Spleen (tissue), 11 donors: ENCODE measurements at regions not wholly inside any gene's neighbourhood (a gene's known extent, or its start where the extent isn't known, plus 50 kb on each side); places are given as distances from the start of the nearest gene placed in this dataset.

ENCODE experiments used
- DNase-seq: peaks from one replicate; pipeline ENCODE4 v3.0.0-alpha.2; 2020
- H3K27ac ChIP-seq, 8 donors: fragments of 200-600 bp; sonication (generic) in 7 of 8; 1 replicate in 4 of 8; 2 replicates in 4 of 8; pipeline versions ENCODE4 v1.5.0 to v1.8.0; 2016 to 2021; ENCODE audit warnings: inconsistent platforms in 4 of 8, mild to moderate bottlenecking in 4 of 8, moderate library complexity in 1 of 8
- H3K27me3 ChIP-seq, 7 donors: fragments of 200-600 bp; sonication (generic) in 6 of 7; replicated peaks in 1 of 7; 1 replicate in 4 of 7; 2 replicates in 3 of 7; pipeline versions ENCODE4 v1.5.0 to v1.8.0; 2016 to 2021; ENCODE audit warnings: inconsistent platforms in 3 of 7, mild to moderate bottlenecking in 1 of 7
- H3K36me3 ChIP-seq, 6 donors: fragments of 200-600 bp; sonication (generic) in 5 of 6; 1 replicate in 4 of 6; 2 replicates in 2 of 6; pipeline versions ENCODE4 v1.5.0 to v1.8.0; 2016 to 2021; ENCODE audit warnings: inconsistent platforms in 2 of 6
- H3K4me1 ChIP-seq, 6 donors: fragments of 200-600 bp; sonication (generic) in 5 of 6; 1 replicate in 3 of 6; 2 replicates in 3 of 6; pipeline versions ENCODE4 v1.5.0 to v1.8.0; 2016 to 2021; ENCODE audit warnings: inconsistent platforms in 3 of 6
- H3K4me3 ChIP-seq, 8 donors: fragments of 200-600 bp; sonication (generic) in 7 of 8; 1 replicate in 4 of 8; 2 replicates in 4 of 8; pipeline versions ENCODE4 v1.5.0 to v1.8.0; 2016 to 2021; ENCODE audit warnings: inconsistent platforms in 4 of 8, mild to moderate bottlenecking in 4 of 8, moderate library complexity in 2 of 8
- H3K9me3 ChIP-seq, 8 donors: fragments of 200-600 bp; sonication (generic) in 7 of 8; 1 replicate in 4 of 8; 2 replicates in 4 of 8; pipeline versions ENCODE4 v1.5.0 to v1.8.0; 2016 to 2021; ENCODE audit warnings: inconsistent platforms in 4 of 8
- CTCF ChIP-seq, 11 experiments: fragments of 200-600 bp in 7 of 11; fragments of 450-650 bp in 4 of 11; sonication (generic) in 4 of 11; IDR thresholded peaks in 8 of 11; conservative IDR thresholded peaks in 3 of 11; 1 replicate in 7 of 11; 2 replicates in 4 of 11; pipeline versions ENCODE4 v1.4.0 to v1.8.0; 2016 to 2021; ENCODE audit warnings: antibody characterized with exemption in 11 of 11, inconsistent platforms in 4 of 11, mild to moderate bottlenecking in 1 of 11
- POLR2A ChIP-seq, 3 donors: fragments of 450-650 bp; IDR thresholded peaks; one replicate each; pipeline ENCODE4 v1.5.1; 2017; ENCODE audit warnings: antibody characterized with exemption in 3 of 3, mild to moderate bottlenecking in 1 of 3
- POLR2AphosphoS5 ChIP-seq, 3 donors: sonication (generic); formaldehyde crosslinking; IDR thresholded peaks; one replicate each; pipeline ENCODE4 v1.5.1; 2017; ENCODE audit warnings: antibody characterized with exemption in 3 of 3
- WGBS, 5 donors: extraction: QIAGEN DNeasy Blood & Tissue Kit in 3 of 5; methylation state at CpG; one replicate each; pipeline versions ENCODE4 v1.1.5 to v1.1.7; 2013 to 2018; 5-methylcytosine and 5-hydroxymethylcytosine counted together
- intact Hi-C: fragments of 100-400 bp; cut with DNase I; formaldehyde crosslinking; loops from one replicate; pipeline ENCODE4 v1.15.0; 2023; ENCODE audit warnings: low total_unique reads
- donor health status: healthy with polysubstance abuse.
- donor health status: DM: no; HTN: no; CAD: no; lungs with moderate emphysema.
- donor health status: DM: no; HTN: no; CAD: no.
- donor health status: Bipolar disorder and iron deficiency.
- donor health status: healthy.
- donor health status: DM: no; HTN: no; CAD: no.
- donor health status: DM: yes; HTN: yes; CAD: no.

- no peaks in the 10 kb centered on the region for H3K9me3 ChIP-seq
- intact Hi-C loops = no loop called here
- H3K27ac ChIP-seq = no peak overlapping the region
- no peaks in the 10 kb centered on the region for H3K4me1 ChIP-seq
- no peaks in the 10 kb centered on the region for H3K27me3 ChIP-seq
- no peak overlapping the region for H3K4me3 ChIP-seq
- DNase-seq = no peak
- 62 to 80% (median 71%) methylated on average over 6 of the region's 6 CpGs for WGBS, 5 donors
- TF ChIP-seq CTCF (IDR thresholded peaks at IDR 0.05 in 8 of 11, conservative IDR thresholded peaks at IDR 0.05 in 3 of 11) (no peak), POLR2A (IDR thresholded peaks at IDR 0.05) (no peak), POLR2AphosphoS5 (IDR thresholded peaks at IDR 0.05) (no peak)
- no peaks in the 10 kb centered on the region for H3K36me3 ChIP-seq
These were observed 319.1 kb downstream of the GPAT3 start for GRCh38 chr4:83855044-83855443.

GRCh38 chr4:83852085-83852451, 316.2 kb downstream of the GPAT3 start:
- TF ChIP-seq POLR2AphosphoS5 (IDR thresholded peaks at IDR 0.05) (no peak), CTCF (IDR thresholded peaks at IDR 0.05 in 8 of 11, conservative IDR thresholded peaks at IDR 0.05 in 3 of 11) (no peak), POLR2A (IDR thresholded peaks at IDR 0.05) (no peak)
- no peaks in the 10 kb centered on the region for H3K9me3 ChIP-seq
- intact Hi-C loops = no loop called here
- H3K4me1 ChIP-seq = no peaks in the 10 kb centered on the region
- no peaks in the 10 kb centered on the region for H3K36me3 ChIP-seq
- 31 to 38% (median 35%) methylated on average over 1 of the region's 1 CpG for WGBS, 5 donors
- DNase-seq = no peak
- H3K27me3 ChIP-seq = no peaks in the 10 kb centered on the region
- no peak overlapping the region for H3K4me3 ChIP-seq
- H3K27ac ChIP-seq = no peak overlapping the region

- TF ChIP-seq CTCF (IDR thresholded peaks at IDR 0.05 in 8 of 11, conservative IDR thresholded peaks at IDR 0.05 in 3 of 11) (no peak), POLR2AphosphoS5 (IDR thresholded peaks at IDR 0.05) (no peak), POLR2A (IDR thresholded peaks at IDR 0.05) (no peak)
- Histone ChIP-seq H3K27ac (no peak overlapping the region), H3K4me1 (no peaks in the 10 kb centered on the region), H3K27me3 (peaks cover 0 to under 1% (median 0%) of the 10 kb centered on the region in 7 donors), H3K36me3 (no peaks in the 10 kb centered on the region), H3K4me3 (no peak overlapping the region), H3K9me3 (no peaks in the 10 kb centered on the region)
- WGBS, 5 donors = 30 to 47% (median 43%) methylated on average over 10 of the region's 10 CpGs
- no peak for DNase-seq
- intact Hi-C loops = no loop called here
These were observed 315.6 kb downstream of the GPAT3 start for GRCh38 chr4:83851261-83852084.

GRCh38 chr4:83850435-83850834, 314.5 kb downstream of the GPAT3 start:
- intact Hi-C loops = no loop called here
- Histone ChIP-seq H3K9me3 (no peaks in the 10 kb centered on the region), H3K4me1 (no peaks in the 10 kb centered on the region), H3K27ac (no peak overlapping the region), H3K27me3 (peaks cover 0 to 4% (median 0%) of the 10 kb centered on the region in 7 donors), H3K4me3 (no peak overlapping the region), H3K36me3 (no peaks in the 10 kb centered on the region)
- WGBS, 5 donors = 63 to 85% (median 75%) methylated on average over 6 of the region's 6 CpGs
- TF ChIP-seq CTCF (IDR thresholded peaks at IDR 0.05 in 8 of 11, conservative IDR thresholded peaks at IDR 0.05 in 3 of 11) (no peak), POLR2AphosphoS5 (IDR thresholded peaks at IDR 0.05) (no peak), POLR2A (IDR thresholded peaks at IDR 0.05) (no peak)
- DNase-seq = no peak
